WI38 (cell line): ENCODE measurements at regions not wholly inside any gene's neighbourhood (a gene's known extent, or its start where the extent isn't known, plus 50 kb on each side); places are given as distances from the start of the nearest gene placed in this dataset.

Experiments used
- H3K4me3 ChIP-seq: 2 replicates; pipeline ENCODE4 v1.5.1; 2011; ENCODE audit warnings: low read depth, mild to moderate bottlenecking, control low read depth, low read length
- TF ChIP-seq, protein P1 (sequence below): IDR thresholded peaks from 2 replicates; pipeline ENCODE4 v1.5.1; 2012; ENCODE audit warnings: low read depth, mild to moderate bottlenecking, control low read depth, low read length

DNA sequence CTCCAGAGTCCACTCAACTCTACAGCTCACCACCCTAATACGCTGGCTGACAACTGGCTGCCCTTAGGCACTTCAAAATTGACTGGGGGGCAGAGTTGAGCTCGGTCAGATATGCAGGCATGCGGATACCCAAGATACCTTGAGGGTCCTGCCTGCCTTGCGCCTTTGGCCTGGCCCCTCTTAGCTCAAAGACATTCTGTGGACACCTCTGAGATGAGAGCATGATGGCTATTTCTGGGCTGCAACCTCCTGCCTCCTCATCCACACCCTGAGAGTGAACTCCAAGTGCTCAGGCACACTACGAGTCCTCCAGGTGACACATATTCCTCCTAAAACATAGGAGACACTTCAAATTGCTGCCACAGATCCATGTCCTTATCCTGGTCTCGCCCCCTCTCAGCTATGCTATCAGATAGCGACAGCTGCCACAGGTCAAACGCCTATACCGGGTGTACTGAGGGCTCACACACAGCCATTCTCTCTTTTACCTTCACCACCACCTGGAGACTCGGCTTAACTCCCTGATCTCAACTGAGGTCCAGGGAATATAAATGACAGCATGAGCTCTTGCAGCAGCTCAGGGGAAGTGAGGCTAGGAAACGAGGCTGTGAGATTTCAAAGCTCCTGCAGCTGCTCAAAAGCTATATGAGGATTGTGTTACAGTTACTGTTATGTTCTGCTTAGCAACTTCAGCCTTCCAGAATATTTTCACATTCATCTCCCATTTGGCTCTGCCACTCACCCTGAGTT is 60.5 kb upstream of the TEX51 start:
- TF ChIP-seq, protein P1, sequence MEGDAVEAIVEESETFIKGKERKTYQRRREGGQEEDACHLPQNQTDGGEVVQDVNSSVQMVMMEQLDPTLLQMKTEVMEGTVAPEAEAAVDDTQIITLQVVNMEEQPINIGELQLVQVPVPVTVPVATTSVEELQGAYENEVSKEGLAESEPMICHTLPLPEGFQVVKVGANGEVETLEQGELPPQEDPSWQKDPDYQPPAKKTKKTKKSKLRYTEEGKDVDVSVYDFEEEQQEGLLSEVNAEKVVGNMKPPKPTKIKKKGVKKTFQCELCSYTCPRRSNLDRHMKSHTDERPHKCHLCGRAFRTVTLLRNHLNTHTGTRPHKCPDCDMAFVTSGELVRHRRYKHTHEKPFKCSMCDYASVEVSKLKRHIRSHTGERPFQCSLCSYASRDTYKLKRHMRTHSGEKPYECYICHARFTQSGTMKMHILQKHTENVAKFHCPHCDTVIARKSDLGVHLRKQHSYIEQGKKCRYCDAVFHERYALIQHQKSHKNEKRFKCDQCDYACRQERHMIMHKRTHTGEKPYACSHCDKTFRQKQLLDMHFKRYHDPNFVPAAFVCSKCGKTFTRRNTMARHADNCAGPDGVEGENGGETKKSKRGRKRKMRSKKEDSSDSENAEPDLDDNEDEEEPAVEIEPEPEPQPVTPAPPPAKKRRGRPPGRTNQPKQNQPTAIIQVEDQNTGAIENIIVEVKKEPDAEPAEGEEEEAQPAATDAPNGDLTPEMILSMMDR, result no peak

DNA sequence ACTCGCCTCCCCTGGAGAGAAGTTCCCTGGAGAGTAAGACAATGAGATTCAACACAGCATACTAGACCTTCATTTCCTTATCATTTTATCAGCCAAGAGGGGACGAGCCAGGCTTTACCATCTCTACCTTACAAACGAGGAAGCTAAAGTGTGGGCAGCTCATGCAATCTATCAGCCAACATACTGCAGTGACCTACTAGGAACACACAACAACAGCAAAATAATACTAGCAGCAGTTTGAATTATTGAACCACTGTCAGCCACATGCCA is 60.0 kb upstream of the TEX51 start:
- TF ChIP-seq, protein P1, result no peak
- H3K4me3 ChIP-seq, result no peak overlapping the region

More for the DNA sequence above, 60.5 kb upstream of the TEX51 start:
- no peak overlapping the region for H3K4me3 ChIP-seq

DNA sequence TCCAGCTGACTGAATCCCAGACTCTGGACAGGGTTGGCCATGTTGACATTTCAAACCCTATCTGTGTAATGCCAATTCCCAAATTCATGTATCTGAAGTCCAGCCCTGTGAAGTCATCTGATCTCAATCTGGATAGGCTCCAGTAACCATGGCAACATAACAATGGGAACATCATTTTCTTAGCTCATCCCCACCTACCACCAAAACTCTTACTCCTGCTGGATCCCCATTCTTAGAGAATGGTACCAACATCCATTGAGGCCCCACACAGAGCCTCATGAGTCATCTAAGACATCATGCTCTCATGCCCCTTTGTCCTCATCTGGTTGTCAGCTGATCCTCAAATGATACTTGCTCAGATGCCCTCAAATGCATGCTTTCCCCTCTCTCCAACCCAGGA is 58.9 kb upstream of the TEX51 start:
- H3K4me3 ChIP-seq, result no peak overlapping the region
- TF ChIP-seq, protein P1, result no peak

DNA sequence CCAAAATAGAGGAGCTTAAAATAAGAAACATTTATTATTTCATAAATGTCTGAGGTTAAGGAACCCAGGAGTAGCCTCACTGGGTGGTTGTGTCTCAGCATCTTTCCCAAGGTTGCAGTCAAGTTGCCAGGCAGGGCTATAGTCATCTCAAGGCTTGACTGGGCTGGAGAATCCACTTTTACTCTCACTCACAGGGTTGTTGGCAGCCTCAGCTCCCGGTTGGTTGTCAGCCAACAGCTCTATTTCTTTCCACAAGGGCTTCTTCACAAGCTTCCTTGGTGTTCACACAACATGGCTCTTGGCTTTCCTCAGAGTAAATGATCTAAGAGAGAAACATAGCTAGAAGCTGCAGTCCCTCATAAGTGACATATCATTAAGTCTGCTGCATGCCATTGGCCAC is 55.6 kb upstream of the TEX51 start:
- TF ChIP-seq, protein P1, result no peak
- no peak overlapping the region for H3K4me3 ChIP-seq

DNA sequence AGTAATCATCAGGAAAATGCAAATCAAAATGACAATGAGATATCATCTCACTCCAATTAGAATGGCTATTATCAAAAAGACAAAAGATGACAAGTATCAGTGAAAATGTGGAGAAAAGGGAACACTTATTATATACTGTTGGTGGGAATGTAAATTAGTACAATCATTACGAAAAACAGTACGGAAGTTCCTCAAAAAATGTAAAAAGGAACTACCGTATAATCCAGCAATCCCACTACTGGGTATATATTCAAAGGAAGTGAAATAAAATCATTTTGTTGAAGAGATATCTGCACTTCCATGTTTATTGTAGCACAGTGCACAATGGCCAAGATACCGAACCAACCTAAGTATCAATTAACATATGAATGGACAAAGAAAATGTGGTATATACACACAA is 52.4 kb upstream of the TEX51 start:
- TF ChIP-seq, protein P1, result no peak
- H3K4me3 ChIP-seq, result no peak overlapping the region
